A673 (cell line): ENCODE measurements at regions not wholly inside any gene's neighbourhood (a gene's known extent, or its start where the extent isn't known, plus 50 kb on each side); places are given as distances from the start of the nearest gene placed in this dataset.

ENCODE experiments used
- BruUV-seq: library from RNA; stranded (reverse); fragments of 400-500 nt; replicated peaks from 2 replicates; lab custom pipeline; 2021; lab: Mats Ljungman, UMichigan
- CTCF ChIA-PET: fragments of 300-600 bp; sonication (Branson Sonifier 250); formaldehyde crosslinking; loops from one replicate; lab custom pipeline; 2022; ENCODE audit warnings: antibody characterized with exemption; lab: Charles Lee
- POLR2A ChIA-PET: fragments of 300-600 bp; sonication (Branson Sonifier 250); formaldehyde crosslinking; loops from one replicate; lab custom pipeline; 2022; ENCODE audit warnings: antibody characterized with exemption; ENCODE audit not compliant: low non-redundant PET; lab: Charles Lee
- DNase-seq: peaks from one replicate; pipeline ENCODE4 v3.0.0-alpha.2; 2015; ENCODE audit warnings: low spot score
- H3K27ac ChIP-seq: fragments of 200-600 bp; sonication (generic); 2 replicates; pipeline ENCODE4 v1.5.1; 2016; ENCODE audit warnings: mixed run types, low read depth, mild to moderate bottlenecking, mixed read lengths, antibody characterized with exemption, low read length; ENCODE audit not compliant: poor library complexity, severe bottlenecking
- H3K27me3 ChIP-seq: fragments of 200-600 bp; sonication (generic); replicated peaks from 2 replicates; pipeline ENCODE4 v1.6.1; 2017; ENCODE audit warnings: mixed run types, low read depth, mild to moderate bottlenecking, mixed read lengths, antibody characterized with exemption, low read length; ENCODE audit not compliant: insufficient read depth, poor library complexity
- H3K36me3 ChIP-seq: fragments of 200-600 bp; sonication (generic); 2 replicates; pipeline ENCODE4 v1.6.1; 2016; ENCODE audit warnings: mixed run types, mild to moderate bottlenecking, mixed read lengths, antibody characterized with exemption, low read length; ENCODE audit not compliant: insufficient read depth, poor library complexity, severe bottlenecking
- H3K4me1 ChIP-seq: fragments of 200-600 bp; sonication (generic); 2 replicates; pipeline ENCODE4 v1.6.1; 2017; ENCODE audit warnings: mixed run types, mild to moderate bottlenecking, mixed read lengths, antibody characterized with exemption, low read length; ENCODE audit not compliant: insufficient read depth, poor library complexity, severe bottlenecking
- H3K4me3 ChIP-seq: fragments of 200-600 bp; sonication (generic); 2 replicates; pipeline ENCODE4 v1.5.1; 2016; ENCODE audit warnings: low read depth, mixed run types, mild to moderate bottlenecking, mixed read lengths, low read length; ENCODE audit not compliant: poor library complexity, severe bottlenecking
- H3K9me3 ChIP-seq: fragments of 200-600 bp; sonication (generic); 2 replicates; pipeline ENCODE4 v1.6.1; 2016; ENCODE audit warnings: mixed run types, low read depth, mild to moderate bottlenecking, mixed read lengths, antibody characterized with exemption, low read length; ENCODE audit not compliant: poor library complexity, severe bottlenecking
- CTCF ChIP-seq: fragments of 300-800, 200-600 bp; sonication (generic); conservative IDR thresholded peaks from 2 replicates; pipeline ENCODE4 v1.5.1; 2017; ENCODE audit warnings: low read depth, mild to moderate bottlenecking, antibody characterized with exemption, low read length, moderate library complexity, mixed read lengths
- EZH2 ChIP-seq: fragments of 200-600 bp; sonication (generic); IDR thresholded peaks from 2 replicates; pipeline ENCODE4 v1.6.1; 2017; ENCODE audit warnings: borderline replicate concordance, low read depth, mild to moderate bottlenecking, mixed read lengths, antibody characterized with exemption, low read length; ENCODE audit not compliant: poor library complexity, severe bottlenecking
- intact Hi-C: fragments of 100-400 bp; cut with micrococcal nuclease; formaldehyde crosslinking; loops from one replicate; pipeline ENCODE4 v1.10.0; 2022; ENCODE audit not compliant: unreplicated experiment

- ChIA-PET CTCF (interaction anchor here (1.5 kb wide), 2 partner anchors 361 to 375 kb away, joined by 3 to 10 read pairs; no protein-coding TSS in a partner anchor), POLR2A (no interaction called here)
- TF ChIP-seq EZH2, result no peak
- no peak for TF ChIP-seq CTCF
- Histone ChIP-seq H3K27ac (no peak overlapping the region), H3K9me3 (no peaks in the 10 kb centered on the region), H3K27me3 (no peaks in the 10 kb centered on the region), H3K4me1 (peaks cover 11% of the 10 kb centered on the region), H3K36me3 (no peaks in the 10 kb centered on the region), H3K4me3 (no peak overlapping the region)
- DNase-seq, result peak; percentile 33
- intact Hi-C loops, result loop anchor here (2.0 to 10.0 kb wide), 3 partner anchors 90 to 867 kb away; no protein-coding TSS in a partner anchor
- BruUV-seq, result no TSS peak
These were observed 57.1 kb upstream of the PCED1B start for GRCh38 chr12:47022296-47022695.

GRCh38 chr12:47023311-47023710 lies 56.1 kb upstream of the PCED1B start:
- CTCF ChIA-PET, result no interaction called here
- Histone ChIP-seq H3K4me1 (peaks cover 11% of the 10 kb centered on the region), H3K36me3 (no peaks in the 10 kb centered on the region), H3K27me3 (no peaks in the 10 kb centered on the region), H3K9me3 (no peaks in the 10 kb centered on the region), H3K27ac (no peak overlapping the region), H3K4me3 (no peak overlapping the region)
- BruUV-seq, result no TSS peak
- no peak for DNase-seq
- POLR2A ChIA-PET, result no interaction called here
- TF ChIP-seq CTCF (no peak), EZH2 (no peak)
- intact Hi-C loops, result loop anchor here (2.0 to 10.0 kb wide), 3 partner anchors 91 to 869 kb away; no protein-coding TSS in a partner anchor

- Histone ChIP-seq H3K36me3 (no peaks in the 10 kb centered on the region), H3K27me3 (no peaks in the 10 kb centered on the region), H3K4me1 (peaks cover 11% of the 10 kb centered on the region), H3K27ac (no peak overlapping the region), H3K9me3 (no peaks in the 10 kb centered on the region), H3K4me3 (no peak overlapping the region)
- POLR2A ChIA-PET, result no interaction called here
- no peak for DNase-seq
- CTCF ChIA-PET, result interaction anchor here (0.6 kb wide), 1 partner anchor 75 kb away, joined by 4 read pairs; no protein-coding TSS in a partner anchor
- BruUV-seq, result no TSS peak
- TF ChIP-seq EZH2 (no peak), CTCF (no peak)
- intact Hi-C loops, result loop anchor here (2.0 to 10.0 kb wide), 3 partner anchors 92 to 869 kb away; no protein-coding TSS in a partner anchor
These were observed 55.5 kb upstream of the PCED1B start for GRCh38 chr12:47023953-47024352.
